HepG2 (cell line): ENCODE measurements at regions not wholly inside any gene's neighbourhood (a gene's known extent, or its start where the extent isn't known, plus 50 kb on each side); places are given as distances from the start of the nearest gene placed in this dataset.
A peak's percentile ranks its signal among the peaks of the same experiment; 100 is the strongest.

Source experiments
- CBX2 ChIP-seq, 2 experiments: fragments of 200-600 bp in 1 of 2; sonication (generic); formaldehyde crosslinking in 1 of 2; IDR thresholded peaks; 2 replicates each; pipeline versions ENCODE4 v1.7.0 to v1.8.1; 2018 to 2022; ENCODE audit warnings: low read depth in 2 of 2, low read length in 1 of 2, mild to moderate bottlenecking in 1 of 2, missing genetic modification reagents in 1 of 2
- EHMT2 ChIP-seq: fragments of 200-600 bp; sonication (generic); IDR thresholded peaks from 2 replicates; pipeline ENCODE4 v1.7.0; 2017; ENCODE audit warnings: antibody characterized with exemption, low read depth, low read length, borderline replicate concordance
- ELF3 ChIP-seq: IDR thresholded peaks from 2 replicates; pipeline ENCODE4 v1.6.1; 2016; ENCODE audit warnings: missing genetic modification reagents, missing compliant biosample characterization
- HDAC1 ChIP-seq: sonication (generic); formaldehyde crosslinking; IDR thresholded peaks from 2 replicates; pipeline ENCODE4 v1.5.1; 2020; ENCODE audit warnings: mild to moderate bottlenecking, missing genetic modification reagents
- HIVEP1 ChIP-seq: sonication (generic); formaldehyde crosslinking; IDR thresholded peaks from 2 replicates; pipeline ENCODE4 v1.4.0; 2020; ENCODE audit warnings: mild to moderate bottlenecking, missing genetic modification reagents
- HNF4A ChIP-seq: sonication (generic); formaldehyde crosslinking; IDR thresholded peaks from 2 replicates; pipeline ENCODE4 v1.4.0; 2020; ENCODE audit warnings: missing genetic modification reagents
- IKZF1 ChIP-seq: fragments of 450-650 bp; IDR thresholded peaks from 2 replicates; pipeline ENCODE4 v1.7.1; 2016
- IRX3 ChIP-seq: sonication (generic); formaldehyde crosslinking; IDR thresholded peaks from 2 replicates; pipeline ENCODE4 v1.8.1; 2023; ENCODE audit warnings: mild to moderate bottlenecking, low read depth, missing genetic modification reagents, borderline replicate concordance
- KDM5A ChIP-seq: fragments of 200-600 bp; sonication (generic); IDR thresholded peaks from 2 replicates; pipeline ENCODE4 v1.7.0; 2018; ENCODE audit warnings: antibody characterized with exemption, mild to moderate bottlenecking, low read length, borderline replicate concordance
- LCORL ChIP-seq, 2 experiments: fragments of 450-650 bp in 1 of 2; sonication (generic) in 1 of 2; formaldehyde crosslinking in 1 of 2; IDR thresholded peaks; 2 replicates each; pipeline versions ENCODE4 v1.5.0 to v1.6.1; 2017 to 2020; ENCODE audit warnings: antibody characterized with exemption in 1 of 2, missing genetic modification reagents in 1 of 2
- MEIS1 ChIP-seq: sonication (generic); formaldehyde crosslinking; IDR thresholded peaks from 2 replicates; pipeline ENCODE4 v1.9.0; 2021; ENCODE audit warnings: mild to moderate bottlenecking, missing genetic modification reagents, moderate library complexity, borderline replicate concordance
- MIXL1 ChIP-seq: IDR thresholded peaks from 2 replicates; pipeline ENCODE4 v1.6.1; 2016
- NBN ChIP-seq: fragments of 450-650 bp; conservative IDR thresholded peaks from 2 replicates; pipeline ENCODE4 v1.6.1; 2017
- NR2F2 ChIP-seq: IDR thresholded peaks from 2 replicates; pipeline ENCODE4 v1.6.1; 2012; ENCODE audit warnings: low read depth, inconsistent platforms, borderline replicate concordance
- PHF5A ChIP-seq: IDR thresholded peaks from one replicate; pipeline ENCODE4 v1.6.1; 2018; ENCODE audit warnings: low read depth, missing genetic modification reagents; ENCODE audit not compliant: unreplicated experiment
- SMAD1 ChIP-seq: sonication (generic); formaldehyde crosslinking; IDR thresholded peaks from 2 replicates; pipeline ENCODE4 v1.4.0; 2020; ENCODE audit warnings: missing genetic modification reagents, low read depth, mild to moderate bottlenecking, borderline replicate concordance
- SMARCC2 ChIP-seq: fragments of 450-650 bp; IDR thresholded peaks from 2 replicates; pipeline ENCODE4 v1.6.1; 2017; ENCODE audit warnings: antibody characterized with exemption, mild to moderate bottlenecking
- SMYD3 ChIP-seq: sonication (generic); formaldehyde crosslinking; IDR thresholded peaks from 2 replicates; pipeline ENCODE4 v1.8.1; 2023; ENCODE audit warnings: mild to moderate bottlenecking, missing genetic modification reagents
- TARDBP ChIP-seq: sonication (generic); formaldehyde crosslinking; IDR thresholded peaks from 2 replicates; pipeline ENCODE4 v1.8.0; 2022; ENCODE audit warnings: mild to moderate bottlenecking, missing genetic modification reagents
- WIZ ChIP-seq: sonication (generic); formaldehyde crosslinking; IDR thresholded peaks from 2 replicates; pipeline ENCODE4 v1.5.1; 2020; ENCODE audit warnings: mild to moderate bottlenecking, missing genetic modification reagents
- ZNF350 ChIP-seq: sonication (generic); formaldehyde crosslinking; IDR thresholded peaks from 2 replicates; pipeline ENCODE4 v1.4.0; 2020; ENCODE audit warnings: mild to moderate bottlenecking, low read depth, missing genetic modification reagents, borderline replicate concordance
- ZNF484 ChIP-seq: sonication (generic); formaldehyde crosslinking; IDR thresholded peaks from 2 replicates; pipeline ENCODE4 v1.5.1; 2020; ENCODE audit warnings: mild to moderate bottlenecking, low read depth, missing genetic modification reagents, borderline replicate concordance
- ZNF839 ChIP-seq: sonication (generic); formaldehyde crosslinking; IDR thresholded peaks from 2 replicates; pipeline ENCODE4 v1.4.0; 2020; ENCODE audit warnings: missing genetic modification reagents, mild to moderate bottlenecking, borderline replicate concordance
- ZZZ3 ChIP-seq: sonication (generic); formaldehyde crosslinking; IDR thresholded peaks from 2 replicates; pipeline ENCODE4 v1.4.0; 2020; ENCODE audit warnings: missing genetic modification reagents, mild to moderate bottlenecking, borderline replicate concordance
- TF ChIP-seq, protein P1 (sequence below): sonication (generic); formaldehyde crosslinking; IDR thresholded peaks from 2 replicates; pipeline ENCODE4 v1.4.0; 2020; ENCODE audit warnings: missing genetic modification reagents
- TF ChIP-seq, protein P2 (sequence below): sonication (generic); formaldehyde crosslinking; IDR thresholded peaks from 2 replicates; pipeline ENCODE4 v1.4.0; 2020; ENCODE audit warnings: missing genetic modification reagents, borderline replicate concordance
- TF ChIP-seq, protein P3 (sequence below): sonication (generic); formaldehyde crosslinking; IDR thresholded peaks from 2 replicates; pipeline ENCODE4 v1.4.0; 2020; ENCODE audit warnings: missing genetic modification reagents

DNA sequence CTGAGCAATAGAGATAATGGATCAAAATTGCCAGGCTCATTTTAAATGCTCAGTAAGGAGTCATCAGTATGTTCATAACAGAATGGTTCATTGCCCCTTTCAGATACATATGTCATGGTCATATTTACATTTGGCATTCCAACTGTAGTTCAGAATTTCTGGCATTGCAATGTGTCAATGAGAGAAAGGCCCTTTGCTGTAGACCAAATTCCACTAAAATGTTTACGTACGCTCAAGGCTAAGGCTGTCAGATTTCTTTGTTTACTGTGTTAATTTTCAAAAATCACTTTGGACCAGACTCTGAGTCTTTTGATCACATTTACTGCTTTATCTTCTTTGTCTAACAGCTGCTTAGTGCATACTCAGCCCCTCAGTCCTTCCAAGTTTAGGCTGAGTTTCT, 213.5 kb downstream of the PIK3C3 start (continued):
- TF ChIP-seq SMARCC2 (peak; percentile 66; the same call in 1 of the 2 replicates), WIZ (CRISPR knock-in tag) (no peak), HDAC1 (CRISPR knock-in tag) (peak; percentile 69; the same call in 1 of the 2 replicates), ZNF484 (CRISPR knock-in tag) (no peak), KDM5A (no peak), NR2F2 (peak; percentile 73; the same call in 1 of the 2 replicates), IRX3 (CRISPR knock-in tag) (no peak), ELF3 (peak; percentile 52), SMYD3 (0 out of 2 replicates have a peak, but pooled peaks have one; percentile 51), MIXL1 (CRISPR knock-in tag) (peak; percentile 87), MEIS1 (CRISPR knock-in tag) (0 out of 2 replicates have a peak, but pooled peaks have one; percentile 34), EHMT2 (peak; percentile 59; the same call in 1 of the 2 replicates), ZNF839 (CRISPR knock-in tag) (no peak), HNF4A (CRISPR knock-in tag) (peak; percentile 96), CBX2 (IDR thresholded peaks at IDR 0.05; ENCODE audit: low read depth, low read length) (no peak), CBX2 (CRISPR knock-in tag; IDR thresholded peaks at IDR 0.05; ENCODE audit: low read depth) (no peak), IKZF1 (no peak), HIVEP1 (no peak), ZNF350 (CRISPR knock-in tag) (no peak), ZZZ3 (CRISPR knock-in tag) (no peak), PHF5A (no peak), NBN (no peak), SMAD1 (CRISPR knock-in tag) (no peak), LCORL (IDR thresholded peaks at IDR 0.05) (peak; percentile 25; the same call in 1 of the 2 replicates), LCORL (CRISPR knock-in tag; IDR thresholded peaks at IDR 0.05) (peak; percentile 53; the same call in 1 of the 2 replicates), TARDBP (CRISPR knock-in tag) (peak; percentile 88; the same call in 1 of the 2 replicates)
- TF ChIP-seq, protein P1, sequence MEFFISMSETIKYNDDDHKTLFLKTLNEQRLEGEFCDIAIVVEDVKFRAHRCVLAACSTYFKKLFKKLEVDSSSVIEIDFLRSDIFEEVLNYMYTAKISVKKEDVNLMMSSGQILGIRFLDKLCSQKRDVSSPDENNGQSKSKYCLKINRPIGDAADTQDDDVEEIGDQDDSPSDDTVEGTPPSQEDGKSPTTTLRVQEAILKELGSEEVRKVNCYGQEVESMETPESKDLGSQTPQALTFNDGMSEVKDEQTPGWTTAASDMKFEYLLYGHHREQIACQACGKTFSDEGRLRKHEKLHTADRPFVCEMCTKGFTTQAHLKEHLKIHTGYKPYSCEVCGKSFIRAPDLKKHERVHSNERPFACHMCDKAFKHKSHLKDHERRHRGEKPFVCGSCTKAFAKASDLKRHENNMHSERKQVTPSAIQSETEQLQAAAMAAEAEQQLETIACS: no peak
- TF ChIP-seq, protein P2, sequence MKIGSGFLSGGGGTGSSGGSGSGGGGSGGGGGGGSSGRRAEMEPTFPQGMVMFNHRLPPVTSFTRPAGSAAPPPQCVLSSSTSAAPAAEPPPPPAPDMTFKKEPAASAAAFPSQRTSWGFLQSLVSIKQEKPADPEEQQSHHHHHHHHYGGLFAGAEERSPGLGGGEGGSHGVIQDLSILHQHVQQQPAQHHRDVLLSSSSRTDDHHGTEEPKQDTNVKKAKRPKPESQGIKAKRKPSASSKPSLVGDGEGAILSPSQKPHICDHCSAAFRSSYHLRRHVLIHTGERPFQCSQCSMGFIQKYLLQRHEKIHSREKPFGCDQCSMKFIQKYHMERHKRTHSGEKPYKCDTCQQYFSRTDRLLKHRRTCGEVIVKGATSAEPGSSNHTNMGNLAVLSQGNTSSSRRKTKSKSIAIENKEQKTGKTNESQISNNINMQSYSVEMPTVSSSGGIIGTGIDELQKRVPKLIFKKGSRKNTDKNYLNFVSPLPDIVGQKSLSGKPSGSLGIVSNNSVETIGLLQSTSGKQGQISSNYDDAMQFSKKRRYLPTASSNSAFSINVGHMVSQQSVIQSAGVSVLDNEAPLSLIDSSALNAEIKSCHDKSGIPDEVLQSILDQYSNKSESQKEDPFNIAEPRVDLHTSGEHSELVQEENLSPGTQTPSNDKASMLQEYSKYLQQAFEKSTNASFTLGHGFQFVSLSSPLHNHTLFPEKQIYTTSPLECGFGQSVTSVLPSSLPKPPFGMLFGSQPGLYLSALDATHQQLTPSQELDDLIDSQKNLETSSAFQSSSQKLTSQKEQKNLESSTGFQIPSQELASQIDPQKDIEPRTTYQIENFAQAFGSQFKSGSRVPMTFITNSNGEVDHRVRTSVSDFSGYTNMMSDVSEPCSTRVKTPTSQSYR (CRISPR knock-in tag): no peak; the same call in 1 of the 2 replicates
- TF ChIP-seq, protein P3, sequence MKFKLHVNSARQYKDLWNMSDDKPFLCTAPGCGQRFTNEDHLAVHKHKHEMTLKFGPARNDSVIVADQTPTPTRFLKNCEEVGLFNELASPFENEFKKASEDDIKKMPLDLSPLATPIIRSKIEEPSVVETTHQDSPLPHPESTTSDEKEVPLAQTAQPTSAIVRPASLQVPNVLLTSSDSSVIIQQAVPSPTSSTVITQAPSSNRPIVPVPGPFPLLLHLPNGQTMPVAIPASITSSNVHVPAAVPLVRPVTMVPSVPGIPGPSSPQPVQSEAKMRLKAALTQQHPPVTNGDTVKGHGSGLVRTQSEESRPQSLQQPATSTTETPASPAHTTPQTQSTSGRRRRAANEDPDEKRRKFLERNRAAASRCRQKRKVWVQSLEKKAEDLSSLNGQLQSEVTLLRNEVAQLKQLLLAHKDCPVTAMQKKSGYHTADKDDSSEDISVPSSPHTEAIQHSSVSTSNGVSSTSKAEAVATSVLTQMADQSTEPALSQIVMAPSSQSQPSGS (CRISPR knock-in tag): peak; percentile 76; the same call in 1 of the 2 replicates
